MCF 10A (cell line): ENCODE measurements at regions not wholly inside any gene's neighbourhood (a gene's known extent, or its start where the extent isn't known, plus 50 kb on each side); places are given as distances from the start of the nearest gene placed in this dataset.

Experiments
- BruUV-seq: library from RNA; stranded (reverse); fragments of 400-500 nt; replicated peaks from 2 replicates; lab custom pipeline; 2021; lab: Mats Ljungman, UMichigan
- CTCF ChIA-PET: fragments of 300-600 bp; sonication (Branson Sonifier 250); formaldehyde crosslinking; extraction: SDS; loops from one replicate; lab custom pipeline; 2021; ENCODE audit warnings: antibody characterized with exemption, inconsistent platforms; lab: Yijun Ruan, JAX
- POLR2A ChIA-PET: fragments of 300-600, 350-650 bp; sonication (Branson Sonifier 250); formaldehyde crosslinking; extraction: SDS; loops from one replicate; lab custom pipeline; 2020; ENCODE audit warnings: antibody characterized with exemption, inconsistent platforms; lab: Yijun Ruan, JAX
- DNase-seq: peaks from one replicate; pipeline ENCODE4 v3.0.0-alpha.2; 2018; ENCODE audit not compliant: unreplicated experiment
- H3K27ac Mint-ChIP-seq: one replicate; pipeline ENCODE4 v1.8.0; 2022; ENCODE audit warnings: mild to moderate bottlenecking, low read depth, mixed read lengths; ENCODE audit not compliant: unreplicated experiment
- H3K27me3 Mint-ChIP-seq: one replicate; pipeline ENCODE4 v1.8.0; 2022; ENCODE audit warnings: mixed read lengths; ENCODE audit not compliant: insufficient read depth, unreplicated experiment
- H3K36me3 Mint-ChIP-seq: one replicate; pipeline ENCODE4 v1.8.0; 2022; ENCODE audit warnings: mild to moderate bottlenecking, moderate library complexity, mixed read lengths; ENCODE audit not compliant: insufficient read depth, unreplicated experiment
- H3K4me1 Mint-ChIP-seq: one replicate; pipeline ENCODE4 v1.8.0; 2022; ENCODE audit warnings: mixed read lengths; ENCODE audit not compliant: insufficient read depth, unreplicated experiment
- H3K4me3 Mint-ChIP-seq: one replicate; pipeline ENCODE4 v1.8.0; 2022; ENCODE audit warnings: mild to moderate bottlenecking, moderate library complexity, mixed read lengths; ENCODE audit not compliant: unreplicated experiment
- H3K9me3 Mint-ChIP-seq: one replicate; pipeline ENCODE4 v1.8.0; 2022; ENCODE audit warnings: mixed read lengths; ENCODE audit not compliant: unreplicated experiment
- intact Hi-C: fragments of 100-400 bp; cut with micrococcal nuclease; formaldehyde crosslinking; loops from 2 replicates; pipeline ENCODE4 v1.14.1; 2022
- TF ChIP-seq, protein P1 (sequence below): fragments of 200-600 bp; IDR thresholded peaks from one replicate; pipeline ENCODE4 v1.8.0; 2022; ENCODE audit warnings: antibody characterized with exemption, mild to moderate bottlenecking; ENCODE audit not compliant: unreplicated experiment

DNA sequence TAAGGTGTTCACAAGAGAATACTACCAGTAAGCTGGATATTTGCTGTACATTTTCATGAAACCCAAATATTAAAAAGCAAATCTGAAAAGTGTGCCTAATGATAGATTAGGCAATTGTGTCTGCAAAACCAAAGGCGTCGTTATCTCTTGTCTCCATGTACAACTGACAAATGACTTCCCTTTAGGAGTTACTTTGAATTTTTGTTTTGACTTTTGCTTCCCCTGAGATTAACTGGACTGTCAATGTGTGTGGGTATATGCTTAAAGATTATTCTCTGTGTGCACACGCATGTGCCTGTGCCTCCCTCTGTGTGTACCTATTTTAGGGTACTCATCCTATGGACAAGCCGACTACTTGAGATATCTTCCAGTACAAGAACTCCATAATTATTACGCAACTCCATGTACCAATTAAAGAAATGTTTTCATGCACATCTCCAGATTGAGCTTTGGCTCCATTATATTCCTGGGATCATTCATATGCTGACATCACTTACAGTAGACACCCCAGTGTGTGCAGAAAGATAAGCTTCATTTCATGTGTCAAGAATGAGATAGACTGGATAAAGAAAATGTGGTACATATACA is 431.2 kb upstream of the ADAMTS9 start:
- no TSS peak for BruUV-seq
- TF ChIP-seq, protein P1, sequence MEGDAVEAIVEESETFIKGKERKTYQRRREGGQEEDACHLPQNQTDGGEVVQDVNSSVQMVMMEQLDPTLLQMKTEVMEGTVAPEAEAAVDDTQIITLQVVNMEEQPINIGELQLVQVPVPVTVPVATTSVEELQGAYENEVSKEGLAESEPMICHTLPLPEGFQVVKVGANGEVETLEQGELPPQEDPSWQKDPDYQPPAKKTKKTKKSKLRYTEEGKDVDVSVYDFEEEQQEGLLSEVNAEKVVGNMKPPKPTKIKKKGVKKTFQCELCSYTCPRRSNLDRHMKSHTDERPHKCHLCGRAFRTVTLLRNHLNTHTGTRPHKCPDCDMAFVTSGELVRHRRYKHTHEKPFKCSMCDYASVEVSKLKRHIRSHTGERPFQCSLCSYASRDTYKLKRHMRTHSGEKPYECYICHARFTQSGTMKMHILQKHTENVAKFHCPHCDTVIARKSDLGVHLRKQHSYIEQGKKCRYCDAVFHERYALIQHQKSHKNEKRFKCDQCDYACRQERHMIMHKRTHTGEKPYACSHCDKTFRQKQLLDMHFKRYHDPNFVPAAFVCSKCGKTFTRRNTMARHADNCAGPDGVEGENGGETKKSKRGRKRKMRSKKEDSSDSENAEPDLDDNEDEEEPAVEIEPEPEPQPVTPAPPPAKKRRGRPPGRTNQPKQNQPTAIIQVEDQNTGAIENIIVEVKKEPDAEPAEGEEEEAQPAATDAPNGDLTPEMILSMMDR = no peak
- intact Hi-C loops = no loop called here
- POLR2A ChIA-PET = no interaction called here
- no peak for DNase-seq
- H3K27ac Mint-ChIP-seq = no peak overlapping the region
- H3K9me3 Mint-ChIP-seq = no peaks in the 10 kb centered on the region
- H3K36me3 Mint-ChIP-seq = no peaks in the 10 kb centered on the region
- no peak overlapping the region for H3K4me3 Mint-ChIP-seq
- H3K27me3 Mint-ChIP-seq = no peaks in the 10 kb centered on the region
- H3K4me1 Mint-ChIP-seq = no peaks in the 10 kb centered on the region
- CTCF ChIA-PET = interaction anchor here (0.6 to 1.4 kb wide), 6 partner anchors 10 to 1098 kb away, joined by 3 to 5 read pairs (median 4); no protein-coding TSS in a partner anchor

DNA sequence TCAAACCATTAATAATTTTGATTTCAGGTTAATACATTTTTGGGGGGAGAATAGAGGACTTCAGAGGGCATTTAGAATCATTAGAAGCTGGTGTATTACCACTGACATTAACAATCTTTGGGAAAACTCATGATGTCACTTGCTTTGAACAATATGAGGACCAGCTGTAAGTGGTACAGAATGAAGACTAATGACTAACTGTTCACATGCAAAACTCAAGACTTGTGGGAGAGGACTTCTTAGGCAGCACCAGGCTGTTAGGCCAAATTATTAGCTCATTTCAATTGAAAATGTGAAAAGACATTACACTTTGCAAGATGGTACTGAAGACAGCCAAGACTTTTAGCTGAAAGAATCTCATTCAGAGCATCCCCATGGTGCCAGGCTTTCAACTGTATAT is 426.2 kb upstream of the ADAMTS9 start:
- CTCF ChIA-PET = no interaction called here
- no peaks in the 10 kb centered on the region for H3K4me1 Mint-ChIP-seq
- POLR2A ChIA-PET = interaction anchor here (1.0 kb wide), 1 partner anchor 22 kb away, joined by 3 read pairs; no protein-coding TSS in a partner anchor
- no peak overlapping the region for H3K4me3 Mint-ChIP-seq
- intact Hi-C loops = no loop called here
- BruUV-seq = no TSS peak
- no peaks in the 10 kb centered on the region for H3K9me3 Mint-ChIP-seq
- H3K27me3 Mint-ChIP-seq = no peaks in the 10 kb centered on the region
- DNase-seq = no peak
- TF ChIP-seq, protein P1 = no peak
- H3K27ac Mint-ChIP-seq = no peak overlapping the region
- no peaks in the 10 kb centered on the region for H3K36me3 Mint-ChIP-seq

DNA sequence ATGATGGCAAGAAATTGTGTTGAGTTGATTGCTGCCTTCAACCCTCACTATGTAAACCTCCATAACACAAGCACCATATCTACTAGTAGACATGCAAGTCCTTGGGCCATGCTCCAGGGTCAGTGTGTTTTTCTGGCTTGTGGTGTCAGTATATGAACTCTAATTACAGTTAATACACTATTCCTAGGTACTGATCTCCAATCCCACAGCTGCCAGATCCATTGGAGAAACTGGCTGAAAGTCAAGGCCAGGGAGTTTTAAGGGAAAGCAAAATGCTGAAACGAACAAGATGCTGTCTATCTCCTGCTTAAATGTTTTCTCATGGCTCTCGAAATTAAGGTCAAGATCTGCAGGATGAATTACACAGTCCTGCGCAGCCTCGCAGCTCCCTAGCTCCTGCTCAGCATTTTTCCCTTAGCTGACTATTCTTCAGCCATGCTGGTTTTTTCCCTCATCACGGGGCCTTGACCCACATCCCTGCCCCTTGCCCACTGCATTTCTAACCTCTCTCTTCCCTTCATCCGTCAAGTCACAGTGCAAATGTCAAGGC is 425.0 kb upstream of the ADAMTS9 start:
- no peak overlapping the region for H3K27ac Mint-ChIP-seq
- ChIA-PET POLR2A (no interaction called here), CTCF (no interaction called here)
- no peaks in the 10 kb centered on the region for H3K36me3 Mint-ChIP-seq
- no peaks in the 10 kb centered on the region for H3K27me3 Mint-ChIP-seq
- no TSS peak for BruUV-seq
- DNase-seq = no peak
- intact Hi-C loops = no loop called here
- H3K4me1 Mint-ChIP-seq = no peaks in the 10 kb centered on the region
- TF ChIP-seq, protein P1 = no peak
- no peak overlapping the region for H3K4me3 Mint-ChIP-seq
- no peaks in the 10 kb centered on the region for H3K9me3 Mint-ChIP-seq

DNA sequence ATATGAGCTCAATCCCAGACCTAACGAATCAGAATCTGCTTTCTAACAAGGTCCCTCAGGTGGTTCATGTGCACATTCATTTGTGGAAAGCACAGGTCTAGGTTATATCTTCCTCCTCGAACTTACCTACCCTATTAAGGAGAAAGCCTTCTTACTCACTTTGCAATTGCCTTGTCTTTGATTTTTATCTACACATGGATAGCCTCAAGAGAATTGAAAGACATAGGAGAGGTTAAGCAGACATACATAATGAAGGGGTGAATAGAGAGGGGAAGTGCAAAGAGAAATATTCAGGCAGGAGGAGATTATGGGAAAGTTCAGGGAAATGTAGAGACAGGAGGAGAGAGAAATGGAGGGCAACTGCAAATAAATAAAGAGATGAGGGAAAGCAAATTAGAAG is 422.9 kb upstream of the ADAMTS9 start:
- intact Hi-C loops = no loop called here
- Mint-ChIP-seq H3K4me3 (no peak overlapping the region), H3K27me3 (no peaks in the 10 kb centered on the region), H3K36me3 (no peaks in the 10 kb centered on the region), H3K27ac (no peak overlapping the region), H3K9me3 (no peaks in the 10 kb centered on the region), H3K4me1 (peaks cover 9% of the 10 kb centered on the region)
- ChIA-PET CTCF (interaction anchor here (0.9 kb wide), 1 partner anchor 14 kb away, joined by 3 read pairs; no protein-coding TSS in a partner anchor), POLR2A (no interaction called here)
- TF ChIP-seq, protein P1 = no peak
- no TSS peak for BruUV-seq
- DNase-seq = no peak
